SU-DHL-6 (cell line): ENCODE measurements at regions not wholly inside any gene's neighbourhood (a gene's known extent, or its start where the extent isn't known, plus 50 kb on each side); places are given as distances from the start of the nearest gene placed in this dataset.

ENCODE experiments used
- H2AFZ ChIP-seq: fragments of 200-600 bp; sonication (generic); 2 replicates; pipeline ENCODE4 v1.6.1; 2014; ENCODE audit warnings: low read depth, mild to moderate bottlenecking, moderate library complexity, mixed read lengths, antibody characterized with exemption, low read length; ENCODE audit not compliant: severe bottlenecking
- H3F3A ChIP-seq: fragments of 200-600 bp; shearing (Covaris generic); 2 replicates; pipeline ENCODE4 v1.6.0; 2016; ENCODE audit warnings: antibody characterized with exemption, mild to moderate bottlenecking; ENCODE audit not compliant: insufficient read depth
- H3K27ac ChIP-seq: fragments of 200-600 bp; sonication (generic); 2 replicates; pipeline ENCODE4 v1.5.1; 2016; ENCODE audit warnings: low read depth, mild to moderate bottlenecking, low read length, moderate library complexity, mixed read lengths
- H3K27me3 ChIP-seq: fragments of 200-600 bp; sonication (generic), shearing (Covaris generic); 2 replicates; pipeline ENCODE4 v1.6.0; 2014; ENCODE audit warnings: mild to moderate bottlenecking, low read length
- H3K36me3 ChIP-seq: fragments of 200-600 bp; sonication (generic); 2 replicates; pipeline ENCODE4 v1.6.1; 2014; ENCODE audit warnings: mild to moderate bottlenecking, low read length, mixed read lengths
- H3K4me2 ChIP-seq: fragments of 300-600, 200-600 bp; shearing (Covaris generic), sonication (generic); 2 replicates; pipeline ENCODE4 v1.6.0; 2014; ENCODE audit warnings: low read length, low read depth, mild to moderate bottlenecking; ENCODE audit not compliant: poor library complexity, severe bottlenecking
- H3K4me3 ChIP-seq: fragments of 200-600 bp; sonication (generic); 2 replicates; pipeline ENCODE4 v1.5.1; 2014; ENCODE audit warnings: antibody characterized with exemption, low read length, mild to moderate bottlenecking, mixed read lengths; ENCODE audit not compliant: insufficient read depth, poor library complexity, severe bottlenecking
- H3K79me2 ChIP-seq: fragments of 200-600 bp; sonication (generic); 2 replicates; pipeline ENCODE4 v1.6.1; 2014; ENCODE audit warnings: mild to moderate bottlenecking, low read length, moderate library complexity; ENCODE audit not compliant: insufficient read depth
- H3K9ac ChIP-seq: fragments of 200-600 bp; sonication (generic); 2 replicates; pipeline ENCODE4 v1.7.0; 2014; ENCODE audit warnings: mild to moderate bottlenecking, low read length
- H3K9me2 ChIP-seq: fragments of 200-600 bp; sonication (generic); replicated peaks from 2 replicates; pipeline ENCODE4 v1.6.1; 2014; ENCODE audit warnings: low read length; ENCODE audit not compliant: insufficient read depth
- H3K9me3 ChIP-seq: fragments of 200-600 bp; sonication (generic); 2 replicates; pipeline ENCODE4 v1.6.1; 2014; ENCODE audit warnings: low read length, mixed read lengths; ENCODE audit not compliant: insufficient read depth
- H4K20me1 ChIP-seq: fragments of 200-600 bp; sonication (generic); 2 replicates; pipeline ENCODE4 v1.6.1; 2014; ENCODE audit warnings: low read depth, mild to moderate bottlenecking, antibody characterized with exemption, low read length, moderate library complexity, mixed read lengths
- CTCF ChIP-seq: fragments of 200-600 bp; sonication (generic); IDR thresholded peaks from one replicate; pipeline ENCODE4 v1.5.1; 2017; ENCODE audit warnings: antibody characterized with exemption, mild to moderate bottlenecking, low read length, moderate library complexity; ENCODE audit not compliant: insufficient read depth, poor library complexity, severe bottlenecking
- EZH2phosphoT487 ChIP-seq: fragments of 200-600 bp; sonication (generic), shearing (Covaris generic); conservative IDR thresholded peaks from 2 replicates; pipeline ENCODE4 v1.6.1; 2018; ENCODE audit warnings: mild to moderate bottlenecking, antibody characterized with exemption, low read length, moderate library complexity, mixed read lengths

DNA sequence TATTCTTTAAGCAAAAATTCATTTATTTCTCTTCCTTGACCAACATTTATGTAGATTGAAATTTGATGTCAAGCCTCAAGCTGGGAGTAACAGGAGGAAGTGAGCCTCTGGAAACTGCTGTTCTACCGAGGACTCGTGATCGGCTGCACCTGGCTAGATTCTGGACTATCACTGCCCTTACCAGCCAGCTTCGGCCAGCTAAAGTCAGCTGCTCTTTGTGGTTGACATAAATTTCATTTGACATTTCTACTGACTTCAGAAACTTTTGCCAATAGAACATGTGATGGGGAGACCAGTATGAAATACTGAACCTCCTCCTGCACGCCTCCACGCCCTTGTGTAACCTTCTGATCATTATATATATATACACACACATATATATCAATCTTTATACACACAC lies 74.2 kb upstream of the RGPD5 start:
- Histone ChIP-seq H3K27me3 (no peaks in the 10 kb centered on the region), H3K4me2 (no peak overlapping the region), H3K27ac (no peak overlapping the region), H3K9me2 (no peaks in the 10 kb centered on the region), H3K9ac (no peak overlapping the region), H3F3A (no peaks in the 10 kb centered on the region), H3K79me2 (no peaks in the 10 kb centered on the region), H2AFZ (no peak overlapping the region), H4K20me1 (no peaks in the 10 kb centered on the region), H3K4me3 (no peak overlapping the region), H3K36me3 (no peaks in the 10 kb centered on the region), H3K9me3 (no peaks in the 10 kb centered on the region)
- no peak for TF ChIP-seq CTCF
- TF ChIP-seq EZH2phosphoT487, result no peak

- H3K27ac ChIP-seq, result no peak overlapping the region
- H3F3A ChIP-seq, result no peaks in the 10 kb centered on the region
- no peaks in the 10 kb centered on the region for H3K27me3 ChIP-seq
- H3K9me2 ChIP-seq, result no peaks in the 10 kb centered on the region
- H3K9me3 ChIP-seq, result no peaks in the 10 kb centered on the region
- no peaks in the 10 kb centered on the region for H4K20me1 ChIP-seq
- H3K9ac ChIP-seq, result no peak overlapping the region
- H3K36me3 ChIP-seq, result no peaks in the 10 kb centered on the region
- no peak overlapping the region for H2AFZ ChIP-seq
- no peak overlapping the region for H3K4me3 ChIP-seq
- H3K79me2 ChIP-seq, result no peaks in the 10 kb centered on the region
- H3K4me2 ChIP-seq, result no peak overlapping the region
- TF ChIP-seq CTCF, result no peak
Measured at GRCh38 chr2:109720380-109721106, 73.6 kb upstream of the RGPD5 start.

DNA sequence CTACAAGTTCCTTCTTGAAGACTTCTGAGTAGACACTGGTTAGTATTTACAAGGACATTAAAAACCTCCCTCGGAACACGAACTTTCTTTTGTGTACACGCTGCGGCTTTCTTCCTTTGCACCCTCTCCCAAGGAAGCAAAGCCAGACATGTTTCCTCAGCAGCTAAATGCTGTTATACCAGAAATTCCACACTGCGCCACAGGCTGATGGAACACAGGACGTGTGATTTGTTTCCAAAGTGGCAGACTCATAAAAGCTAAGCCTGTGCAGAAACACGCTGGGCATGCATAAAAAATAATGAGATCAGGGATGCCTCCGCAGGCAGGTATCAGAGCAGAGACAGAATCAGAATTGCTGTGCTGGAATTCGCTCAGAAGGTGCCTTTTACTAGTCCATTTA lies 73.0 kb upstream of the RGPD5 start:
- no peak overlapping the region for H3K27ac ChIP-seq
- H3K4me2 ChIP-seq, result no peak overlapping the region
- H3K9ac ChIP-seq, result no peak overlapping the region
- H3K4me3 ChIP-seq, result no peak overlapping the region
- no peaks in the 10 kb centered on the region for H3K9me2 ChIP-seq
- H4K20me1 ChIP-seq, result no peaks in the 10 kb centered on the region
- H3K36me3 ChIP-seq, result no peaks in the 10 kb centered on the region
- H3K79me2 ChIP-seq, result no peaks in the 10 kb centered on the region
- H2AFZ ChIP-seq, result no peak overlapping the region
- no peaks in the 10 kb centered on the region for H3K27me3 ChIP-seq
- no peak for TF ChIP-seq CTCF
- TF ChIP-seq EZH2phosphoT487, result no peak
- H3F3A ChIP-seq, result no peaks in the 10 kb centered on the region
- no peaks in the 10 kb centered on the region for H3K9me3 ChIP-seq
